GM10248 (cell line): ENCODE measurements at regions not wholly inside any gene's neighbourhood (a gene's known extent, or its start where the extent isn't known, plus 50 kb on each side); places are given as distances from the start of the nearest gene placed in this dataset.

ENCODE experiments used
- CTCF ChIA-PET: fragments of 300-600 bp; sonication (Branson Sonifier 250); formaldehyde crosslinking; extraction: SDS; loops from one replicate; lab custom pipeline; 2021; ENCODE audit warnings: antibody characterized with exemption; lab: Yijun Ruan, JAX
- POLR2A ChIA-PET: fragments of 350-650 bp; sonication (Branson Sonifier 250); formaldehyde crosslinking; extraction: SDS; loops from one replicate; lab custom pipeline; 2020; ENCODE audit warnings: antibody characterized with exemption; lab: Yijun Ruan, JAX
- DNase-seq: peaks from one replicate; pipeline ENCODE4 v3.0.0; 2012; ENCODE audit errors: extremely low spot score
- TF ChIP-seq, protein P1 (sequence below): IDR thresholded peaks from 2 replicates; pipeline ENCODE4 v1.5.1; 2012; ENCODE audit warnings: mild to moderate bottlenecking, low read depth; ENCODE audit errors: extremely low read depth, missing control alignments, control extremely low read depth

DNA sequence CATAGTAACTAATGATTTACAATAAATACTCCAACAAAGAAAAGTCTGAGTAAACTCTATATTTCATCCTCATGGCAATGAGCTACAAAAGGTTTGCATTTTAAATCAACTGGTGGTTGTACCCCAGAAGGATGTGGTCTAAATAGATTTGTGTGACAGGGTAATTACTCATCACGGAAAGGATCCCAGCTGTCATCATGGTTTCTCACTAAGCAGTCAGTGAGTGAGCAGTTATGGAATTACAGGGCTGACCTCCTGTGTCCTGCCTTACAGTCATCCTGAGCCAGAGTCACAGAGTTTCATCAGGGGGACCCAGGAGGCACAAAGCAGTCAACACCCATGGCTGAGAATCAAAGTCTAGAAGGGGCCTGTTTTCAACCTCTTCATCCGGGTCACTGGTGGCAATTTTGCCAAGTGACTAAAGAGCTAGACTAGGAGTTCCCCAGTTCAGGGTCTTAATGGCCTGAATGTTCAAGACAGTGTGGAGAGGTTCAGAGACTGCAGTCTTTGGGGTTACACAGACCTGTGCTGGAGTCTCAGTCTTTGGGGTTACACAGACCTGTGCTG, 210.7 kb upstream of the SLC24A2 start:
- TF ChIP-seq, protein P1, sequence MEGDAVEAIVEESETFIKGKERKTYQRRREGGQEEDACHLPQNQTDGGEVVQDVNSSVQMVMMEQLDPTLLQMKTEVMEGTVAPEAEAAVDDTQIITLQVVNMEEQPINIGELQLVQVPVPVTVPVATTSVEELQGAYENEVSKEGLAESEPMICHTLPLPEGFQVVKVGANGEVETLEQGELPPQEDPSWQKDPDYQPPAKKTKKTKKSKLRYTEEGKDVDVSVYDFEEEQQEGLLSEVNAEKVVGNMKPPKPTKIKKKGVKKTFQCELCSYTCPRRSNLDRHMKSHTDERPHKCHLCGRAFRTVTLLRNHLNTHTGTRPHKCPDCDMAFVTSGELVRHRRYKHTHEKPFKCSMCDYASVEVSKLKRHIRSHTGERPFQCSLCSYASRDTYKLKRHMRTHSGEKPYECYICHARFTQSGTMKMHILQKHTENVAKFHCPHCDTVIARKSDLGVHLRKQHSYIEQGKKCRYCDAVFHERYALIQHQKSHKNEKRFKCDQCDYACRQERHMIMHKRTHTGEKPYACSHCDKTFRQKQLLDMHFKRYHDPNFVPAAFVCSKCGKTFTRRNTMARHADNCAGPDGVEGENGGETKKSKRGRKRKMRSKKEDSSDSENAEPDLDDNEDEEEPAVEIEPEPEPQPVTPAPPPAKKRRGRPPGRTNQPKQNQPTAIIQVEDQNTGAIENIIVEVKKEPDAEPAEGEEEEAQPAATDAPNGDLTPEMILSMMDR, result no peak
- POLR2A ChIA-PET, result no interaction called here
- CTCF ChIA-PET, result interaction anchor here (0.7 to 1.3 kb wide), 4 partner anchors 9 to 44 kb away, joined by 3 to 4 read pairs (median 3); no protein-coding TSS in a partner anchor
- DNase-seq, result peak; percentile 31

DNA sequence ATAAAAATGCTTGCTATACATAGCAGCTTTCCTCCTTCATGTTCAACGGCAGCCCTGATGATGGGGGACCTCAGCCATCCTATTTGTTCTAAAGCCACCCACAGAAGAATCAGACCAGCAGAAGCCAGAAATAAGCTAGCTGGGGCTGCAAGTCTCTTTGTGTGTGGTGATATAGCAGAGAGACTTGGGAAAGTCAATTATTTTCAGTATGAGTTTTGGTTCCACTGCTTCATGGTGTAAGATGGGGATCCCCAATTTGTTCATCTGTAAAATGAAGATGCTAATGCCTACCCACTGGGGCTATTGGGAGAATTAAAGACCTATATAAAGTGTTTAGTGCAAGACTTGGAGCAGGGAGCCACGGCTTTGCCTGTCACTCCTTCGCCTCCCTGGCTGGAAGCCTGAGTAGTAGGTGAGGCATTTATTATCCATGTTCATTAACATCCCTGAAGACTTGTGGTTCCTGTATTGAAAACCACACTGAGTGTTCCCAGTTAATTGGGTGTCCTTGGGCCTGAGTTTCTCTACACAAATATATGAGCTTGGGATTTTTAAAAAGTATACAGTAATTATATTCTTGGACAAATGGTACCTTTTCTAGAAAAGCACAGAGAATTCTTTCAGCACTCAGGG, 210.1 kb upstream of the SLC24A2 start:
- POLR2A ChIA-PET, result no interaction called here

DNA sequence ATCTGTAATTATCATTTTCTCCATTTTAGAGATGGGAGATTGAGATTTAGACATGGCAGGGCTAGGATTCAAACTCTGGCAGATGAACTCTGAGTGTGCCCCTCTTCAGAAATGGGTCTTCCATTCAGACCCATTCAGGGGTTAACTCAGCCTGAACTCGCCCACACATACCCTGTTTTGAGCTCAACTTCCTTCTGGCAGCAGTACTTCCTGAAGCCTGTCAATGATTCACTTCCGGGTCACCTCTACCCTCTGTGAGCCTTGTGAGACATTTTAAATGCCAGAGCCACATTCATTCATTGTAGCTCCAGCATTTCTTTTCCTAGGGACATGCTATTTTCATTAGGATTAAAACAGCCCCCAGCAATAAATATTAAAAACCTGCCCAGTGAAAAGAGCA, 209.3 kb upstream of the SLC24A2 start:
- ChIA-PET CTCF (interaction anchor here (0.8 to 1.7 kb wide), 4 partner anchors 10 to 886 kb away, joined by 3 to 6 read pairs (median 3); no protein-coding TSS in a partner anchor), POLR2A (no interaction called here)
- no peak for DNase-seq
- TF ChIP-seq, protein P1, result no peak

More for the DNA sequence above, 210.1 kb upstream of the SLC24A2 start:
- TF ChIP-seq, protein P1, result no peak
- CTCF ChIA-PET, result interaction anchor here (0.7 to 1.6 kb wide), 5 partner anchors 8 to 885 kb away, joined by 3 to 6 read pairs (median 3); no protein-coding TSS in a partner anchor
- peak; percentile 14 for DNase-seq

DNA sequence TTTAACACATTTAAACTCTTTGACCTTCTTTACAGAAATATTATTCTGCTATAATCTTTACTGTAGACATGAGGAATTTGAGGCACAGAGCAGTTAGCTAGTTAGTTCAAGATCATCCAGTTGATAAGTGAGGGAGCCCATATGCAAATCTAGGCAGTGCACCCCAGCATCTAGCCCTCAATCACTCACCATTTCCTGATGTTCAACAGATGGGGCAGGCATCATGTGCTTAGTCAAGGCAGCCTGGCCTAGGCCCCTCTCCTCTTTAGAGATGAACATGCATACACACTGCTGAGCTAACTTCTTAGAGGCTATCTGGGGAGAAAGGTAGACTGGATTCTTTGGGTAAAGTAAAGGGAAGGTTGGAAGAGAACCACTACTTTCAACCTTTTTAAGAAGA, 206.8 kb upstream of the SLC24A2 start:
- TF ChIP-seq, protein P1, result no peak
- no peak for DNase-seq
- CTCF ChIA-PET, result no interaction called here
- POLR2A ChIA-PET, result no interaction called here

DNA sequence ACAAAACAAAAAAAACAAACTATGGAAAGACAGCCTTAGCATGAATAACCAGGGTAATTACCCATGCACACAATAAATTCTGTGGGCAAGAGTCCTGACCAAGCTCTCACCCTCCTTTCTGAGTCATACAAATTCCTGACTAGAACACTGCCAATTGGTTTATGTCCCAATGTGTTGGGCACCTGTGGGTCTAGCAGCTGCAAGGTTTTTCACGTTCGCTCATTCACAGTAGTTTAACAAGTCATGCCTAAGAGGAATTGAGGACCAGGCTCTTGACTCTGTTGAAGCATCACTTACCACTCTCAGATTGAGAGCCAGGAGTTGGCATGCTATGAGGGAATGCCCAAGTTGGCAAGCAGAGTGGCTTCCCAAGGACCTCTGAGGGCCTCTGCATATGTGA, 205.5 kb upstream of the SLC24A2 start:
- ChIA-PET POLR2A (no interaction called here), CTCF (interaction anchor here (1.5 kb wide), 1 partner anchor 9 kb away, joined by 3 read pairs; no protein-coding TSS in a partner anchor)
- DNase-seq, result no peak
- TF ChIP-seq, protein P1, result no peak

DNA sequence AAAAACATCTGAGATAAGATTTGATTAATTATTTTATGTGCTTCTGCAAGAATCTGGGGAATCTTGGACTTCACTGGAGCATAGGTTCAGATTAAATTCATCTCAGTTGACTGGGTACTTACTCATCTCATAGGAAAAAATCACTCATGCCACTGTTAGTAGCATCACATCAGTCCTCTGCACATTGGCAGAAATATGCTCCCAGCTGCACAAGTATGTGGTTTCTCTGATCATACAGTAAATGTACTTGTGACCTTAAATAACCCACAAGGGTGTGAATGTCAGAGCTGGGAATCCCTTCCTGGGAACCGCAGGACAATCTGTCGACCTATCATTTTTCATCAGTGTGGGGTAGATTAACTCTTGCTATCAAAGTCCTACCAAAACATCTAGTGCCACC, 203.7 kb upstream of the SLC24A2 start:
- ChIA-PET POLR2A (no interaction called here), CTCF (interaction anchor here (1.0 kb wide), 1 partner anchor 9 kb away, joined by 3 read pairs; no protein-coding TSS in a partner anchor)
- TF ChIP-seq, protein P1, result no peak

More for the DNA sequence above, 203.7 kb upstream of the SLC24A2 start:
- no peak for DNase-seq
